ENCODE measurements at regions not wholly inside any gene's neighbourhood (a gene's known extent, or its start where the extent isn't known, plus 50 kb on each side); places are given as distances from the start of the nearest gene placed in this dataset.

DNA sequence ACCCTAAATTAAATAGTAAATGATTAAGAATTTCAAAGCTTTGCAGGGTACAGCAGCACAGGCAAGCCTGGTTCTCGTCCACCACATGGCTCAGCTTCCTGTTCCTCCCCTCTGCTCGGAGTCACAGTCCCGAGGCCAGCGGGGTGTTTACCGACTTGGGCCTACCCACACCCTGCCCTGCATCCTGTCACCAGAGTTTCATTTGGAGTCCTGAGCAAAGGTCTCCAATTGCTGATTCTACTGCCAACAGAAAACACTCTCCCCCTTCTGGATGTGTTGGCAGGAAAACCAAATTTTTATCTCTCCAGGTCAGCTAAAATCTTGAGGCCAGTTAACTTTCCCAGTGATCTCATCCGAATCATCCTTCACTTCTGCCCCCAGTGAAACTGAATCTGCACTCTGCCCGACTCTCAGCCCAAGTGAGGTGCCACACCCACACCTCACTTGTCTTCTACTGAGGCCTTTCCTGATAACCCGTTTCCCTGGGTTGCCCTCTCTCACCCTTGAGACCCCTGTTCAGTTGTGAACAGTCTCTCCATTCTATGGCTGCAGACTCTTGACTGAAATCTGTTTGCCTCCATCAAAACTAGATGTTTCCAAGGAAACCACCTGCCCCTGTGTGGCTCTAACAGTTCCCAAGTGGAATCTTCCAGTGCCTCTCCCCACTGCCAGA is 71.2 kb downstream of the VCPKMT start:
- H4K20me1 ChIP-seq (ENCODE audit: control insufficient read depth, insufficient read depth, low read length, poor library complexity, severe bottlenecking) = no peaks in the 10 kb centered on the region
- H3K27ac Mint-ChIP-seq = peak overlapping the region; percentile 88
- peaks cover 76% of the 10 kb centered on the region for H3K4me1 Mint-ChIP-seq
- intact Hi-C loops (cut with micrococcal nuclease) = loop anchor here (1.0 kb wide), 1 partner anchor 42 kb away; no protein-coding TSS in a partner anchor
- H3K79me2 ChIP-seq (ENCODE audit: control insufficient read depth, insufficient read depth, low read length) = peaks cover 28% of the 10 kb centered on the region
- H3K4me2 ChIP-seq (replicated peaks; ENCODE audit: low read depth, low read length, poor library complexity, severe bottlenecking) = peak overlapping the region; percentile 61
- H2AFZ ChIP-seq (ENCODE audit: insufficient read depth, low read depth, low read length, poor library complexity, severe bottlenecking) = peak overlapping the region; percentile 75
- H3K9ac ChIP-seq (ENCODE audit: low read length) = peak overlapping the region; percentile 40
- no peaks in the 10 kb centered on the region for H3K27me3 ChIP-seq (replicated peaks in 1 of 4; ENCODE audit: control extremely low read depth in 1 of 4, control insufficient read depth in 3 of 4, insufficient read depth in 4 of 4, low read length in 3 of 4)
- DNase-seq = peak; percentile 75
- POLR2A ChIA-PET = interaction anchor here (0.5 to 4.2 kb wide), 10 partner anchors 16 to 183 kb away, joined by 3 to 18 read pairs (median 4); partner anchors contain the start of gene ARF6
- TF ChIP-seq EZH2 (IDR thresholded peaks at IDR 0.05; ENCODE audit: borderline replicate concordance, insufficient read depth, low read depth, low read length, poor library complexity, severe bottlenecking) = no peak
- TF ChIP-seq, protein P1, sequence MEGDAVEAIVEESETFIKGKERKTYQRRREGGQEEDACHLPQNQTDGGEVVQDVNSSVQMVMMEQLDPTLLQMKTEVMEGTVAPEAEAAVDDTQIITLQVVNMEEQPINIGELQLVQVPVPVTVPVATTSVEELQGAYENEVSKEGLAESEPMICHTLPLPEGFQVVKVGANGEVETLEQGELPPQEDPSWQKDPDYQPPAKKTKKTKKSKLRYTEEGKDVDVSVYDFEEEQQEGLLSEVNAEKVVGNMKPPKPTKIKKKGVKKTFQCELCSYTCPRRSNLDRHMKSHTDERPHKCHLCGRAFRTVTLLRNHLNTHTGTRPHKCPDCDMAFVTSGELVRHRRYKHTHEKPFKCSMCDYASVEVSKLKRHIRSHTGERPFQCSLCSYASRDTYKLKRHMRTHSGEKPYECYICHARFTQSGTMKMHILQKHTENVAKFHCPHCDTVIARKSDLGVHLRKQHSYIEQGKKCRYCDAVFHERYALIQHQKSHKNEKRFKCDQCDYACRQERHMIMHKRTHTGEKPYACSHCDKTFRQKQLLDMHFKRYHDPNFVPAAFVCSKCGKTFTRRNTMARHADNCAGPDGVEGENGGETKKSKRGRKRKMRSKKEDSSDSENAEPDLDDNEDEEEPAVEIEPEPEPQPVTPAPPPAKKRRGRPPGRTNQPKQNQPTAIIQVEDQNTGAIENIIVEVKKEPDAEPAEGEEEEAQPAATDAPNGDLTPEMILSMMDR (IDR thresholded peaks at IDR 0.05) = no peak
- ATAC-seq (ENCODE audit: low read depth) = peak; percentile 71
- peaks cover 60 to 62% of the 10 kb centered on the region in 2 donors for H3K4me1 ChIP-seq (ENCODE audit: control insufficient read depth in 2 of 2, insufficient read depth in 2 of 2, low read length in 2 of 2)
- peak overlapping the region; percentile 92 to 95 for H3K27ac ChIP-seq (ENCODE audit: low read length in 2 of 2)
- no peak overlapping the region for H3K4me3 ChIP-seq (ENCODE audit: control extremely low read depth in 1 of 5, extremely low read depth in 1 of 5, insufficient read depth in 1 of 5, low read depth in 2 of 5, low read length in 4 of 5)
- no peaks in the 10 kb centered on the region for H3K27me3 Mint-ChIP-seq
- CTCF ChIA-PET = interaction anchor here (0.8 to 4.9 kb wide), 16 partner anchors 8 to 193 kb away, joined by 3 to 36 read pairs (median 5); partner anchors contain the start of gene NEMF
- peak overlapping the region; percentile 49 for H3K4me3 Mint-ChIP-seq
- WGBS (ENCODE audit: insufficient coverage) = 17% methylated on average over 8 of the region's 8 CpGs
- peaks cover 2 to 8% of the 10 kb centered on the region in 2 experiments for H3K36me3 ChIP-seq (replicated peaks in 1 of 2; ENCODE audit: control extremely low read depth in 1 of 2, control insufficient read depth in 1 of 2, extremely low read depth in 1 of 2, insufficient read depth in 2 of 2, low read length in 1 of 2)
- no peaks in the 10 kb centered on the region for H3K9me3 ChIP-seq (ENCODE audit: control extremely low read depth in 1 of 3, control insufficient read depth in 2 of 3, insufficient read depth in 1 of 3, low read length in 2 of 3)
- H3K9me3 Mint-ChIP-seq (ENCODE audit: insufficient read depth) = no peaks in the 10 kb centered on the region

DNA sequence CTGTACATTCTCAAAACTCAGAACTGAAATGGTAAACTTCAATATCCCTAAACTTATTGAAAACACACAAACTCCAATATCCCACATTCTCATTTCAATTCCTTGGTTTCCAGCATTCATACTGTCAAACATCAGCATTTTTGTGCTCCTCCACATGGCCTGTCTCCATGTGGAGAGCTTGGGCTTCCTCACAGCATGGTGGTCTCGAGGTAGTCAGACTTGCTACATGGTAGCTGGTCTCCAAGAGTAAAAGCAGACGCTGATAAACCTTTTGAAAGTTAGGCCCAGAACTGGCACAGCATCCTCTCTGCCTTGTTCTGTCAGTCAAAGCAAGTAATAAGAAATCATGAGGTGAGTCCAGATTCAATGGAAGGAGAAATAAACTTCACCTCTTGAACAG is 70.5 kb downstream of the VCPKMT start:
- H3K27me3 ChIP-seq (replicated peaks in 1 of 4; ENCODE audit: control extremely low read depth in 1 of 4, control insufficient read depth in 3 of 4, insufficient read depth in 4 of 4, low read length in 3 of 4) = no peaks in the 10 kb centered on the region
- H3K27ac ChIP-seq (ENCODE audit: low read length in 2 of 2) = peak overlapping the region; percentile 92 to 95
- POLR2A ChIA-PET = interaction anchor here (0.9 to 4.2 kb wide), 6 partner anchors 15 to 184 kb away, joined by 3 to 18 read pairs (median 7); partner anchors contain the start of gene ARF6
- no peaks in the 10 kb centered on the region for H3K9me3 ChIP-seq (ENCODE audit: control extremely low read depth in 1 of 3, control insufficient read depth in 2 of 3, insufficient read depth in 1 of 3, low read length in 2 of 3)
- intact Hi-C loops (cut with micrococcal nuclease) = loop anchor here (1.0 to 2.0 kb wide), 2 partner anchors 43 to 75 kb away; no protein-coding TSS in a partner anchor
- H3K36me3 ChIP-seq (replicated peaks in 1 of 2; ENCODE audit: control extremely low read depth in 1 of 2, control insufficient read depth in 1 of 2, extremely low read depth in 1 of 2, insufficient read depth in 2 of 2, low read length in 1 of 2) = peaks cover 2 to 12% of the 10 kb centered on the region in 2 experiments
- TF ChIP-seq, protein P1 (IDR thresholded peaks at IDR 0.05) = no peak
- no peak for TF ChIP-seq EZH2 (IDR thresholded peaks at IDR 0.05; ENCODE audit: borderline replicate concordance, insufficient read depth, low read depth, low read length, poor library complexity, severe bottlenecking)
- Mint-ChIP-seq H3K4me3 (peak overlapping the region; percentile 49), H3K27me3 (no peaks in the 10 kb centered on the region), H3K27ac (peak overlapping the region; percentile 88), H3K4me1 (peaks cover 71% of the 10 kb centered on the region), H3K9me3 (ENCODE audit: insufficient read depth) (no peaks in the 10 kb centered on the region)
- ATAC-seq (ENCODE audit: low read depth) (no peak), DNase-seq (no peak)
- H3K4me2 ChIP-seq (replicated peaks; ENCODE audit: low read depth, low read length, poor library complexity, severe bottlenecking) = peak overlapping the region; percentile 61
- no peak overlapping the region for H3K4me3 ChIP-seq (ENCODE audit: control extremely low read depth in 1 of 5, extremely low read depth in 1 of 5, insufficient read depth in 1 of 5, low read depth in 2 of 5, low read length in 4 of 5)
- no peak overlapping the region for H3K9ac ChIP-seq (ENCODE audit: low read length)
- peaks cover 22% of the 10 kb centered on the region for H3K79me2 ChIP-seq (ENCODE audit: control insufficient read depth, insufficient read depth, low read length)
- no peaks in the 10 kb centered on the region for H4K20me1 ChIP-seq (ENCODE audit: control insufficient read depth, insufficient read depth, low read length, poor library complexity, severe bottlenecking)
- CTCF ChIA-PET = interaction anchor here (1.3 to 4.9 kb wide), 9 partner anchors 9 to 193 kb away, joined by 4 to 36 read pairs (median 5); partner anchors contain the start of gene NEMF
- peak overlapping the region; percentile 75 for H2AFZ ChIP-seq (ENCODE audit: insufficient read depth, low read depth, low read length, poor library complexity, severe bottlenecking)
- WGBS (ENCODE audit: insufficient coverage) = 88% methylated on average over 1 of the region's 2 CpGs
- peaks cover 54 to 56% of the 10 kb centered on the region in 2 donors for H3K4me1 ChIP-seq (ENCODE audit: control insufficient read depth in 2 of 2, insufficient read depth in 2 of 2, low read length in 2 of 2)
